BE2C (cell line): ENCODE measurements at regions not wholly inside any gene's neighbourhood (a gene's known extent, or its start where the extent isn't known, plus 50 kb on each side); places are given as distances from the start of the nearest gene placed in this dataset.

Source experiments
- DNase-seq: peaks from one replicate; pipeline ENCODE4 v3.0.0-alpha.2; 2020
- H3K27me3 ChIP-seq: fragments of 250-450 bp; sonication (Bioruptor Pico); 2 replicates; pipeline ENCODE4 v1.5.1; 2020; ENCODE audit warnings: mild to moderate bottlenecking
- H3K36me3 ChIP-seq: fragments of 250-450 bp; sonication (Bioruptor Pico); 2 replicates; pipeline ENCODE4 v1.5.1; 2020; ENCODE audit warnings: mild to moderate bottlenecking
- H3K4me1 ChIP-seq: fragments of 250-450 bp; sonication (Bioruptor Pico); 2 replicates; pipeline ENCODE4 v1.5.1; 2020
- H3K4me3 ChIP-seq: 2 replicates; pipeline ENCODE4 v1.5.1; 2011; ENCODE audit warnings: low read depth, low read length
- H3K9me3 ChIP-seq: fragments of 250-450 bp; sonication (Bioruptor Pico); 2 replicates; pipeline ENCODE4 v1.5.1; 2020
- TF ChIP-seq, protein P1 (sequence below): IDR thresholded peaks from 2 replicates; pipeline ENCODE4 v1.5.1; 2012; ENCODE audit warnings: mild to moderate bottlenecking, low read depth, low read length

DNA sequence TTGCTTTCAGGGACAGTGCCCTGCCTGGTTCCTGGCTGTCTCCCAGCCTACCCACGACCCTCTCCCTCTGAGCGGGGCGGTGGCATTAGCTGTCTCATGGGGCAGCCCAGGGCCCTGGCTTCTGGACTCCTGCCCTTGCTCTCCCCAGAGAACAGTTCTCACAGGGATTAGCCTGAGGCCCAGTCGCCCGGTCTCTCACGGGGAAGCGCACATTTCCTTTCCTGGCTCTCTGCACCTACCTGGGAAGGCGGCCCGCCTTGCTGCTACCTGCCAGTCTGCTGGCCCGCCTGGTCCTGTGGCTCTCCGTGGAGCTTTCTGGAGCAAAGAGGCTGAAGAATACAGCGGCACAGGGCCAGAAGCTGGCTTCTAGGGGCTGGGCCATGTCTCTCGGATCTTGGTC is 128.4 kb downstream of the FHDC1 start:
- Histone ChIP-seq H3K4me3 (no peak overlapping the region), H3K9me3 (no peaks in the 10 kb centered on the region), H3K4me1 (no peaks in the 10 kb centered on the region), H3K27me3 (no peaks in the 10 kb centered on the region), H3K36me3 (no peaks in the 10 kb centered on the region)
- TF ChIP-seq, protein P1, sequence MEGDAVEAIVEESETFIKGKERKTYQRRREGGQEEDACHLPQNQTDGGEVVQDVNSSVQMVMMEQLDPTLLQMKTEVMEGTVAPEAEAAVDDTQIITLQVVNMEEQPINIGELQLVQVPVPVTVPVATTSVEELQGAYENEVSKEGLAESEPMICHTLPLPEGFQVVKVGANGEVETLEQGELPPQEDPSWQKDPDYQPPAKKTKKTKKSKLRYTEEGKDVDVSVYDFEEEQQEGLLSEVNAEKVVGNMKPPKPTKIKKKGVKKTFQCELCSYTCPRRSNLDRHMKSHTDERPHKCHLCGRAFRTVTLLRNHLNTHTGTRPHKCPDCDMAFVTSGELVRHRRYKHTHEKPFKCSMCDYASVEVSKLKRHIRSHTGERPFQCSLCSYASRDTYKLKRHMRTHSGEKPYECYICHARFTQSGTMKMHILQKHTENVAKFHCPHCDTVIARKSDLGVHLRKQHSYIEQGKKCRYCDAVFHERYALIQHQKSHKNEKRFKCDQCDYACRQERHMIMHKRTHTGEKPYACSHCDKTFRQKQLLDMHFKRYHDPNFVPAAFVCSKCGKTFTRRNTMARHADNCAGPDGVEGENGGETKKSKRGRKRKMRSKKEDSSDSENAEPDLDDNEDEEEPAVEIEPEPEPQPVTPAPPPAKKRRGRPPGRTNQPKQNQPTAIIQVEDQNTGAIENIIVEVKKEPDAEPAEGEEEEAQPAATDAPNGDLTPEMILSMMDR: no peak
- no peak for DNase-seq

DNA sequence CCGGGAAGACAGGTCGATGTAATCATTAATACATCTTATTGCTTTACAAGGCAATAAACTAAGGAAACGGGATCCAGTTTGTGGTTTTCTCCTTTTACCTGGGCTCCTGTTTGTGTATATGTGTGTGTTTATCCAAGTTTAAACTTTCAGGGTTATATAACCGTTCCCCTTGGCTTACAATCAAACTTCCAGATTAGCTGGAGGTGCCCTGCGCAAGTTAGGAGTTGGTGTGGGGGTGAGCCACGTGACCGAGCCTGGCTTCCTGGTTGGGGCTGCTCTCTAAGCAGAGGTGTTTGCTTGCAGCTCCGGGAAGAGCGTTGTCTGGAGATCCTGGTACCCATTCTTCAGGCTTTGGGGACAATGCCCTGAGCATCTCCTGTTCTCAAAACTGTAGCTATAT is 129.2 kb downstream of the FHDC1 start:
- DNase-seq: no peak
- no peaks in the 10 kb centered on the region for H3K4me1 ChIP-seq

DNA sequence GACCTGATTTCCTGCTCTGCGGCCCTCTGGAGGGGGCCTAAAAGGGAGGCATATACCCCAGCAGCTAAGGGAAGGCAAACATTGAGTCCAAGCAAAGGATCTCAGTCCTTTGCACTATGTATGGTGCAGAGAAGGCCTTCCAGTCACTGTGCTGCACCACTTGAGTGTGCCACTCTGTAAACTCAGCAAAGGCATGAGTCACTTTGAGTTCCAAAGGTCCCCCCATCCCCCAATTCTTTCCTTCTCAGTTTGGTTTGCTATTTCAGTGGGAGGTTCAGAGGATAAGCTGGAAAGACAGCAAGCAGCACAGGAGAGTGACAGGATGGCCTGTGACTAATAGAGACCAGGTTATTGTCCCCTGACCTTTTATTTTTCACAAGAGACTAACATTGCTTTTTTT is 131.3 kb downstream of the FHDC1 start:
- H3K36me3 ChIP-seq: no peaks in the 10 kb centered on the region
- no peak overlapping the region for H3K4me3 ChIP-seq
- no peak for DNase-seq
- no peaks in the 10 kb centered on the region for H3K27me3 ChIP-seq
- TF ChIP-seq, protein P1: no peak
- no peaks in the 10 kb centered on the region for H3K9me3 ChIP-seq
- no peaks in the 10 kb centered on the region for H3K4me1 ChIP-seq

More for the DNA sequence above, 129.2 kb downstream of the FHDC1 start:
- Histone ChIP-seq H3K27me3 (no peaks in the 10 kb centered on the region), H3K9me3 (no peaks in the 10 kb centered on the region), H3K4me3 (no peak overlapping the region), H3K36me3 (no peaks in the 10 kb centered on the region)
- TF ChIP-seq, protein P1: no peak

DNA sequence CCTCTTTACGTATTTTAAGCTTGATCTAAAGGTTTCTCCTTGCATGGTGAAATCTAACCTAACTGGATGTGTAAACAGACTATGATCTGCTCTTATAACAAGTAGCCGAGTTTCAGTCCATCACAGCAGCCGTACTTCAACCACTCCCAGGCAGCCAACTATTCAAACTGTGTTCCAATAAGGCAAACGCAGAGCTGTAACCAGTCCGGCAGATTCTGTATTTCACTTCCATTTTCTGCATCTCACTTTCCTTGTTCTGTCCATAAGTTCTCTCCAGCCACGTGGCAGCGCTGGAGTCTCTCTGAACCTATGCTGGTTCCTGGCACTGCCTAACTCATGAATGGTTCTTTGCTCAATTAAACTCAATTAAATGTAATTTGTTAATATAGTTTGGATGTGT is 132.6 kb downstream of the FHDC1 start:
- DNase-seq: no peak
- no peaks in the 10 kb centered on the region for H3K4me1 ChIP-seq
- H3K4me3 ChIP-seq: no peak overlapping the region
- no peaks in the 10 kb centered on the region for H3K9me3 ChIP-seq
- H3K27me3 ChIP-seq: no peaks in the 10 kb centered on the region
- H3K36me3 ChIP-seq: no peaks in the 10 kb centered on the region
- TF ChIP-seq, protein P1: no peak

DNA sequence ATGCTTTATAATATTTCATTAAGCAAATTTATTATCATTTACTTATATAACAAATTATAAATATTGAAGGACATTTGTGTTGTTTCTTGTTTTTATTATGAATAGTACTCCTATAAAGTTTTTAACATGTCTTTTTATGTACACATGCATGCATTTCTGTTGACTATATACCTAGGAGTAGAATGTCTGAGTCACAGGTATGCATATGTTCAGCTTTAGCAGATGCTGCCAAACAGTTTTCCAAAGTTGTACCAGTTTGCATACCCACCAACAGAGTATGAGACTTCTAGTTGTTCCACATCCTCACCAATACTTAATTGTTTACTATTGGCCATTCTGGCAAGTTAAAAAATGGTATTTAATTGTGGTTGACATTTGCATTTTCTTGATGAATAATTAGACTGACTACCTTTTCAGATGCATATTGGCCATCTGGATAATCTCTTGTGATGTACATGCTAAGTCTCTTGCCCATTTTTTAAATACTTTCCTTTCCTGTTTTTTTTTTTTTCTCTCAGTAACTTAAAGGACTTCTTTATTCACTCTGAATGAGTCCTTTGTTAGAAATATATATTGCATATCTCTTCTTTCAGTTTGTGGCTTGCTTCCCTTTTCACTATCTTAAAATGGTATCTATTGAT is 132.2 kb upstream of the TRIM2 start:
- DNase-seq: no peak
- Histone ChIP-seq H3K4me1 (no peaks in the 10 kb centered on the region), H3K4me3 (no peak overlapping the region), H3K9me3 (no peaks in the 10 kb centered on the region), H3K36me3 (no peaks in the 10 kb centered on the region), H3K27me3 (no peaks in the 10 kb centered on the region)
- TF ChIP-seq, protein P1: no peak

DNA sequence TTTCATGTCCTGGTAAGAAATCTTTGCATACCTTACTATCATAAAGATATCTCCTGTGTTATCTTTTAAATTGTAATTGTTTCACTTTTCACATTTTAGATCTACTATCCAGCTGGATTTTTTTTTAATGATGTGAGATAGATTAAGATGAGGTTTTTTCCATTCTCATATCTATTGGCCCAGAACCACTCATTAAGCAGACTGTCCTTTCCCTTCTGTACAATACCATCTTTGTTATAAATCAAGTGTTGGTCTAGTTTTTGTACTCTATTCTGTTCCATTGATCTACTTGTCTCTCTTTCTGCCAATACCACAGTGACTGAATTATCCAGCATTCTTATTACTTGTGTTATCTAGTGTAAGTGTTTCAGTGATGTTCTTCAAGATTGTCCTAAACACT is 131.6 kb upstream of the TRIM2 start:
- Histone ChIP-seq H3K27me3 (no peaks in the 10 kb centered on the region), H3K36me3 (no peaks in the 10 kb centered on the region), H3K4me3 (no peak overlapping the region), H3K9me3 (no peaks in the 10 kb centered on the region), H3K4me1 (no peaks in the 10 kb centered on the region)
- no peak for DNase-seq
- TF ChIP-seq, protein P1: no peak
